ENCODE measurements at regions not wholly inside any gene's neighbourhood (a gene's known extent, or its start where the extent isn't known, plus 50 kb on each side); places are given as distances from the start of the nearest gene placed in this dataset.

DNA sequence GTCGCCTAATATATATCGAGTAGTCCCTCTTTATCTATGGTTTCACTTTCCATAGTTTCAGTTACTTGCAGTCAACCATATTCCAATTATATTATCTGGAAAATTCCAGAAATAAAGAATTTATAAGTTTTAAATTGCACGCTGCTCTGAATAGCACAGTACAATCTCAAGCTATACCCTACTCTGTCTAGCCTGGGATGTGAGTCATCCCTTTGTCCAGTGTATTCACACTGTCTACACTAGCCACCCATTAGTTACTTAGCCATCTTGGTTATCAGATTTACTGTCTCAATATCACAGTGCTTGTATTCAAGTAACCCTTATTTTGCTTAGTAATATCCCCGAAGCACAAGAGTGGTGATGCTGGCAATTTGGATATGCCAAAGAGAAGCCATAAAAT lies 72.1 kb upstream of the EOMES start:
- TF ChIP-seq, protein P1, sequence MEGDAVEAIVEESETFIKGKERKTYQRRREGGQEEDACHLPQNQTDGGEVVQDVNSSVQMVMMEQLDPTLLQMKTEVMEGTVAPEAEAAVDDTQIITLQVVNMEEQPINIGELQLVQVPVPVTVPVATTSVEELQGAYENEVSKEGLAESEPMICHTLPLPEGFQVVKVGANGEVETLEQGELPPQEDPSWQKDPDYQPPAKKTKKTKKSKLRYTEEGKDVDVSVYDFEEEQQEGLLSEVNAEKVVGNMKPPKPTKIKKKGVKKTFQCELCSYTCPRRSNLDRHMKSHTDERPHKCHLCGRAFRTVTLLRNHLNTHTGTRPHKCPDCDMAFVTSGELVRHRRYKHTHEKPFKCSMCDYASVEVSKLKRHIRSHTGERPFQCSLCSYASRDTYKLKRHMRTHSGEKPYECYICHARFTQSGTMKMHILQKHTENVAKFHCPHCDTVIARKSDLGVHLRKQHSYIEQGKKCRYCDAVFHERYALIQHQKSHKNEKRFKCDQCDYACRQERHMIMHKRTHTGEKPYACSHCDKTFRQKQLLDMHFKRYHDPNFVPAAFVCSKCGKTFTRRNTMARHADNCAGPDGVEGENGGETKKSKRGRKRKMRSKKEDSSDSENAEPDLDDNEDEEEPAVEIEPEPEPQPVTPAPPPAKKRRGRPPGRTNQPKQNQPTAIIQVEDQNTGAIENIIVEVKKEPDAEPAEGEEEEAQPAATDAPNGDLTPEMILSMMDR (conservative IDR thresholded peaks at IDR 0.05; ENCODE audit: low read depth, low read length) = no peak
- no peak for TF ChIP-seq EZH2phosphoT487 (IDR thresholded peaks at IDR 0.05; ENCODE audit: borderline replicate concordance, low read length)
- no peak for TF ChIP-seq EZH2 (IDR thresholded peaks at IDR 0.05; ENCODE audit: low read length, unreplicated experiment)

All from PC-3 (cell line).